ENCODE measurements at regions not wholly inside any gene's neighbourhood (a gene's known extent, or its start where the extent isn't known, plus 50 kb on each side); places are given as distances from the start of the nearest gene placed in this dataset.

GRCh38 chr5:133714161-133714915 is 102.0 kb upstream of the FSTL4 start:
- Histone ChIP-seq H3K36me3 (ENCODE audit: control insufficient read depth in 1 of 2, insufficient read depth in 2 of 2, low read depth in 1 of 2, low read length in 2 of 2) (no peaks in the 10 kb centered on the region), H3K4me3 (ENCODE audit: insufficient read depth in 1 of 2, low read depth in 1 of 2, low read length in 2 of 2) (no peak overlapping the region), H3K4me1 (ENCODE audit: control insufficient read depth, insufficient read depth, low read depth, low read length) (no peaks in the 10 kb centered on the region), H3K4ac (ENCODE audit: low read depth in 1 of 2, low read length in 2 of 2) (no peak overlapping the region), H3K4me2 (ENCODE audit: low read length, poor library complexity, severe bottlenecking) (no peak overlapping the region), H2BK15ac (ENCODE audit: low read depth, poor library complexity, severe bottlenecking) (no peak overlapping the region), H2BK12ac (ENCODE audit: low read length in 2 of 2) (no peak overlapping the region), H3K23ac (ENCODE audit: low read length in 2 of 2) (no peak overlapping the region), H2BK120ac (ENCODE audit: low read depth, low read length) (no peak overlapping the region), H4K8ac (ENCODE audit: low read length) (no peak overlapping the region), H3K9ac (ENCODE audit: low read length) (no peak overlapping the region), H3K18ac (ENCODE audit: low read depth in 1 of 2, low read length in 2 of 2) (no peak overlapping the region), H3K27me3 (ENCODE audit: control insufficient read depth in 1 of 2, insufficient read depth in 1 of 2, low read length in 2 of 2) (peaks cover 18 to 46% of the 10 kb centered on the region in 2 experiments), H4K91ac (ENCODE audit: low read length) (no peak overlapping the region), H2AK5ac (ENCODE audit: low read length, severe bottlenecking) (no peak overlapping the region), H3K14ac (ENCODE audit: low read length in 2 of 2) (no peak overlapping the region), H3K27ac (ENCODE audit: low read length, poor library complexity, severe bottlenecking) (no peak overlapping the region), H3K79me1 (replicated peaks; ENCODE audit: low read length, poor library complexity, severe bottlenecking) (no peaks in the 10 kb centered on the region), H3K9me3 (ENCODE audit: control insufficient read depth, low read length) (no peaks in the 10 kb centered on the region), H2AFZ (ENCODE audit: low read depth, low read length) (no peak overlapping the region), H2BK5ac (ENCODE audit: low read depth, low read length, poor library complexity, severe bottlenecking) (no peak overlapping the region)
- no peak for DNase-seq
- WGBS = 66% methylated on average over 12 of the region's 12 CpGs

GRCh38 chr5:133713751-133714150 is 101.4 kb upstream of the FSTL4 start:
- Histone ChIP-seq H2BK120ac (ENCODE audit: low read depth, low read length) (no peak overlapping the region), H4K91ac (ENCODE audit: low read length) (no peak overlapping the region), H3K79me1 (replicated peaks; ENCODE audit: low read length, poor library complexity, severe bottlenecking) (no peaks in the 10 kb centered on the region), H2AK5ac (ENCODE audit: low read length, severe bottlenecking) (no peak overlapping the region), H2AFZ (ENCODE audit: low read depth, low read length) (no peak overlapping the region), H3K4me3 (ENCODE audit: insufficient read depth in 1 of 2, low read depth in 1 of 2, low read length in 2 of 2) (no peak overlapping the region), H2BK5ac (ENCODE audit: low read depth, low read length, poor library complexity, severe bottlenecking) (no peak overlapping the region), H3K36me3 (ENCODE audit: control insufficient read depth in 1 of 2, insufficient read depth in 2 of 2, low read depth in 1 of 2, low read length in 2 of 2) (no peaks in the 10 kb centered on the region), H3K27me3 (ENCODE audit: control insufficient read depth in 1 of 2, insufficient read depth in 1 of 2, low read length in 2 of 2) (peaks cover 18 to 46% of the 10 kb centered on the region in 2 experiments), H4K8ac (ENCODE audit: low read length) (no peak overlapping the region), H3K18ac (ENCODE audit: low read depth in 1 of 2, low read length in 2 of 2) (no peak overlapping the region), H3K4ac (ENCODE audit: low read depth in 1 of 2, low read length in 2 of 2) (no peak overlapping the region), H2BK12ac (ENCODE audit: low read length in 2 of 2) (no peak overlapping the region), H3K4me1 (ENCODE audit: control insufficient read depth, insufficient read depth, low read depth, low read length) (no peaks in the 10 kb centered on the region), H3K9ac (ENCODE audit: low read length) (no peak overlapping the region), H3K9me3 (ENCODE audit: control insufficient read depth, low read length) (no peaks in the 10 kb centered on the region), H3K27ac (ENCODE audit: low read length, poor library complexity, severe bottlenecking) (no peak overlapping the region), H3K4me2 (ENCODE audit: low read length, poor library complexity, severe bottlenecking) (no peak overlapping the region), H2BK15ac (ENCODE audit: low read depth, poor library complexity, severe bottlenecking) (no peak overlapping the region), H3K23ac (ENCODE audit: low read length in 2 of 2) (no peak overlapping the region), H3K14ac (ENCODE audit: low read length in 2 of 2) (no peak overlapping the region)
- WGBS = 73% methylated on average over 6 of the region's 6 CpGs
- DNase-seq = no peak

GRCh38 chr5:133713209-133713608 is 100.9 kb upstream of the FSTL4 start:
- no peak for DNase-seq
- no peak overlapping the region for H2BK15ac ChIP-seq (ENCODE audit: low read depth, poor library complexity, severe bottlenecking)
- no peak overlapping the region for H3K9ac ChIP-seq (ENCODE audit: low read length)

GRCh38 chr5:133712562-133712961 is 100.2 kb upstream of the FSTL4 start:
- no peak for DNase-seq
- H3K23ac ChIP-seq (ENCODE audit: low read length in 2 of 2) = no peak overlapping the region
- H3K27me3 ChIP-seq (ENCODE audit: control insufficient read depth in 1 of 2, insufficient read depth in 1 of 2, low read length in 2 of 2) = peaks cover 24 to 49% of the 10 kb centered on the region in 2 experiments
- no peak overlapping the region for H3K14ac ChIP-seq (ENCODE audit: low read length in 2 of 2)
- no peaks in the 10 kb centered on the region for H3K4me1 ChIP-seq (ENCODE audit: control insufficient read depth, insufficient read depth, low read depth, low read length)
- WGBS = 59% methylated on average over 7 of the region's 7 CpGs
- no peak overlapping the region for H2BK12ac ChIP-seq (ENCODE audit: low read length in 2 of 2)
- H3K9me3 ChIP-seq (ENCODE audit: control insufficient read depth, low read length) = no peaks in the 10 kb centered on the region
- H4K8ac ChIP-seq (ENCODE audit: low read length) = no peak overlapping the region
- no peak overlapping the region for H3K4ac ChIP-seq (ENCODE audit: low read depth in 1 of 2, low read length in 2 of 2)
- no peaks in the 10 kb centered on the region for H3K36me3 ChIP-seq (ENCODE audit: control insufficient read depth in 1 of 2, insufficient read depth in 2 of 2, low read depth in 1 of 2, low read length in 2 of 2)
- no peak overlapping the region for H3K9ac ChIP-seq (ENCODE audit: low read length)
- no peak overlapping the region for H2BK5ac ChIP-seq (ENCODE audit: low read depth, low read length, poor library complexity, severe bottlenecking)
- H4K91ac ChIP-seq (ENCODE audit: low read length) = no peak overlapping the region
- no peak overlapping the region for H2BK15ac ChIP-seq (ENCODE audit: low read depth, poor library complexity, severe bottlenecking)
- no peak overlapping the region for H3K18ac ChIP-seq (ENCODE audit: low read depth in 1 of 2, low read length in 2 of 2)
- no peak overlapping the region for H2BK120ac ChIP-seq (ENCODE audit: low read depth, low read length)
- H2AK5ac ChIP-seq (ENCODE audit: low read length, severe bottlenecking) = no peak overlapping the region
- no peak overlapping the region for H2AFZ ChIP-seq (ENCODE audit: low read depth, low read length)
- H3K79me1 ChIP-seq (replicated peaks; ENCODE audit: low read length, poor library complexity, severe bottlenecking) = no peaks in the 10 kb centered on the region
- no peak overlapping the region for H3K4me3 ChIP-seq (ENCODE audit: insufficient read depth in 1 of 2, low read depth in 1 of 2, low read length in 2 of 2)
- H3K27ac ChIP-seq (ENCODE audit: low read length, poor library complexity, severe bottlenecking) = no peak overlapping the region
- H3K4me2 ChIP-seq (ENCODE audit: low read length, poor library complexity, severe bottlenecking) = no peak overlapping the region

More at GRCh38 chr5:133713209-133713608, 100.9 kb upstream of the FSTL4 start:
- Histone ChIP-seq H4K91ac (ENCODE audit: low read length) (no peak overlapping the region), H4K8ac (ENCODE audit: low read length) (no peak overlapping the region), H3K36me3 (ENCODE audit: control insufficient read depth in 1 of 2, insufficient read depth in 2 of 2, low read depth in 1 of 2, low read length in 2 of 2) (no peaks in the 10 kb centered on the region), H3K18ac (ENCODE audit: low read depth in 1 of 2, low read length in 2 of 2) (no peak overlapping the region), H3K4me1 (ENCODE audit: control insufficient read depth, insufficient read depth, low read depth, low read length) (no peaks in the 10 kb centered on the region), H2BK12ac (ENCODE audit: low read length in 2 of 2) (no peak overlapping the region), H3K4me3 (ENCODE audit: insufficient read depth in 1 of 2, low read depth in 1 of 2, low read length in 2 of 2) (no peak overlapping the region), H3K27me3 (ENCODE audit: control insufficient read depth in 1 of 2, insufficient read depth in 1 of 2, low read length in 2 of 2) (peaks cover 24 to 52% of the 10 kb centered on the region in 2 experiments), H3K4ac (ENCODE audit: low read depth in 1 of 2, low read length in 2 of 2) (no peak overlapping the region), H3K23ac (ENCODE audit: low read length in 2 of 2) (no peak overlapping the region), H3K4me2 (ENCODE audit: low read length, poor library complexity, severe bottlenecking) (no peak overlapping the region), H3K79me1 (replicated peaks; ENCODE audit: low read length, poor library complexity, severe bottlenecking) (no peaks in the 10 kb centered on the region), H2AK5ac (ENCODE audit: low read length, severe bottlenecking) (no peak overlapping the region), H3K14ac (ENCODE audit: low read length in 2 of 2) (no peak overlapping the region), H2BK5ac (ENCODE audit: low read depth, low read length, poor library complexity, severe bottlenecking) (no peak overlapping the region), H3K9me3 (ENCODE audit: control insufficient read depth, low read length) (no peaks in the 10 kb centered on the region), H3K27ac (ENCODE audit: low read length, poor library complexity, severe bottlenecking) (no peak overlapping the region), H2BK120ac (ENCODE audit: low read depth, low read length) (no peak overlapping the region), H2AFZ (ENCODE audit: low read depth, low read length) (no peak overlapping the region)
